Spleen (tissue), 11 donors: ENCODE measurements at regions not wholly inside any gene's neighbourhood (a gene's known extent, or its start where the extent isn't known, plus 50 kb on each side); places are given as distances from the start of the nearest gene placed in this dataset.

Experiments
- DNase-seq: peaks from one replicate; pipeline ENCODE4 v3.0.0-alpha.2; 2020
- H3K27ac ChIP-seq, 8 donors: fragments of 200-600 bp; sonication (generic) in 7 of 8; 1 replicate in 4 of 8; 2 replicates in 4 of 8; pipeline versions ENCODE4 v1.5.0 to v1.8.0; 2016 to 2021; ENCODE audit warnings: inconsistent platforms in 4 of 8, mild to moderate bottlenecking in 4 of 8, moderate library complexity in 1 of 8
- H3K27me3 ChIP-seq, 7 donors: fragments of 200-600 bp; sonication (generic) in 6 of 7; replicated peaks in 1 of 7; 1 replicate in 4 of 7; 2 replicates in 3 of 7; pipeline versions ENCODE4 v1.5.0 to v1.8.0; 2016 to 2021; ENCODE audit warnings: inconsistent platforms in 3 of 7, mild to moderate bottlenecking in 1 of 7
- H3K36me3 ChIP-seq, 6 donors: fragments of 200-600 bp; sonication (generic) in 5 of 6; 1 replicate in 4 of 6; 2 replicates in 2 of 6; pipeline versions ENCODE4 v1.5.0 to v1.8.0; 2016 to 2021; ENCODE audit warnings: inconsistent platforms in 2 of 6
- H3K4me1 ChIP-seq, 6 donors: fragments of 200-600 bp; sonication (generic) in 5 of 6; 1 replicate in 3 of 6; 2 replicates in 3 of 6; pipeline versions ENCODE4 v1.5.0 to v1.8.0; 2016 to 2021; ENCODE audit warnings: inconsistent platforms in 3 of 6
- H3K4me3 ChIP-seq, 8 donors: fragments of 200-600 bp; sonication (generic) in 7 of 8; 1 replicate in 4 of 8; 2 replicates in 4 of 8; pipeline versions ENCODE4 v1.5.0 to v1.8.0; 2016 to 2021; ENCODE audit warnings: inconsistent platforms in 4 of 8, mild to moderate bottlenecking in 4 of 8, moderate library complexity in 2 of 8
- H3K9me3 ChIP-seq, 8 donors: fragments of 200-600 bp; sonication (generic) in 7 of 8; 1 replicate in 4 of 8; 2 replicates in 4 of 8; pipeline versions ENCODE4 v1.5.0 to v1.8.0; 2016 to 2021; ENCODE audit warnings: inconsistent platforms in 4 of 8
- CTCF ChIP-seq, 11 experiments: fragments of 200-600 bp in 7 of 11; fragments of 450-650 bp in 4 of 11; sonication (generic) in 4 of 11; IDR thresholded peaks in 8 of 11; conservative IDR thresholded peaks in 3 of 11; 1 replicate in 7 of 11; 2 replicates in 4 of 11; pipeline versions ENCODE4 v1.4.0 to v1.8.0; 2016 to 2021; ENCODE audit warnings: antibody characterized with exemption in 11 of 11, inconsistent platforms in 4 of 11, mild to moderate bottlenecking in 1 of 11
- POLR2A ChIP-seq, 3 donors: fragments of 450-650 bp; IDR thresholded peaks; one replicate each; pipeline ENCODE4 v1.5.1; 2017; ENCODE audit warnings: antibody characterized with exemption in 3 of 3, mild to moderate bottlenecking in 1 of 3
- POLR2AphosphoS5 ChIP-seq, 3 donors: sonication (generic); formaldehyde crosslinking; IDR thresholded peaks; one replicate each; pipeline ENCODE4 v1.5.1; 2017; ENCODE audit warnings: antibody characterized with exemption in 3 of 3
- WGBS, 5 donors: extraction: QIAGEN DNeasy Blood & Tissue Kit in 3 of 5; methylation state at CpG; one replicate each; pipeline versions ENCODE4 v1.1.5 to v1.1.7; 2013 to 2018; 5-methylcytosine and 5-hydroxymethylcytosine counted together
- intact Hi-C: fragments of 100-400 bp; cut with DNase I; formaldehyde crosslinking; loops from one replicate; pipeline ENCODE4 v1.15.0; 2023; ENCODE audit warnings: low total_unique reads
- donor health status: healthy with polysubstance abuse.
- donor health status: DM: no; HTN: no; CAD: no; lungs with moderate emphysema.
- donor health status: DM: no; HTN: no; CAD: no.
- donor health status: Bipolar disorder and iron deficiency.
- donor health status: healthy.
- donor health status: DM: no; HTN: no; CAD: no.
- donor health status: DM: yes; HTN: yes; CAD: no.

DNA sequence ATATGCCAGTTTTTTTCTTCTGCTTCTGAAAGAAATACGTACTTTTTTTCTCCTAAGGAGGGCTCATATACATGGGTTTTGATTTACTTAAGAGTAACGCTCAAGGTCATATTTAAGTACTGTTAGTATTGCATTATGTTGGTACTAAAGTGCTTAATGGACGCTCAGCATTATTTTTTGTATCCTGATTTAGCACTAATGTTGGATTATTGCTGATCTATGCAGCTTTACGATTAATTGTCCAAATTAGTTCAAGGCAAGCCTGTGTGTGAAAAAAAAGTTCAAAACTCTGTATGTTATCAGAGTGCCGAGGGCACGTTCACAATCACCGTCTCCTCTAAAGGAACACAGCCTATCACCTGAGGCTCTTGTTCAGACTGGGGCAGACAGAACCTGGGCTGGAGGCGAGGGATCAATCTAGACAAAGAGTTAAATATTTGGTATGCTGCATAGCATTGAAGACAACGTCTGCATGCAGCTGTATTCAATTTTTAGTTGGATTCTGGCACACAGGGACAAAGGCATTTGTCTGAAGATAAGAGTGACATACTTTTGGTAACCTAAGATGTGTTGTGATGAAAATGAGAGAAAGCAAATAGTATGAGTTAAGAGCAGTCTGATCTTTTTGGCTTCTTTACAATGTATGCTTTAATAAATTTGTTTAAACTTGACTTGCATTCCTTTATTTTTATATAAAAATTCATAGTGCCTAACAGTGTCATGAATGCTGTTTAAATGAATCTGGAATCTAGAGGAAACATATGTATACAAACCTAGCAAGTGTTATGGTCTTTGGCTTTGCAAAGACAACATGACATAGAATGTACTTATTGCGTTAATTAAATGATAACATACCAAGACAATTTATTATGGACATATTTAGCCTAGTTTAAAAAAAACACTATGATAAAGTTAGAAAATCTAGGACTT, 341.2 kb downstream of the SAMD5 start:
- Histone ChIP-seq H3K9me3 (no peaks in the 10 kb centered on the region), H3K4me3 (no peak overlapping the region), H3K27ac (no peak overlapping the region), H3K27me3 (no peaks in the 10 kb centered on the region), H3K4me1 (no peaks in the 10 kb centered on the region), H3K36me3 (no peaks in the 10 kb centered on the region)
- WGBS, 5 donors: 70 to 78% (median 72%) methylated on average over 10 of the region's 10 CpGs
- TF ChIP-seq POLR2A (IDR thresholded peaks at IDR 0.05): no peak
- TF ChIP-seq CTCF (IDR thresholded peaks at IDR 0.05 in 8 of 11, conservative IDR thresholded peaks at IDR 0.05 in 3 of 11): no peak
- no peak for TF ChIP-seq POLR2AphosphoS5 (IDR thresholded peaks at IDR 0.05)
- DNase-seq: no peak
- intact Hi-C loops: no loop called here

GRCh38 chr6:147852772-147853171, 344.3 kb downstream of the SAMD5 start:
- no peak for TF ChIP-seq POLR2A (IDR thresholded peaks at IDR 0.05)
- no peak for TF ChIP-seq CTCF (IDR thresholded peaks at IDR 0.05 in 8 of 11, conservative IDR thresholded peaks at IDR 0.05 in 3 of 11)
- TF ChIP-seq POLR2AphosphoS5 (IDR thresholded peaks at IDR 0.05): no peak
- Histone ChIP-seq H3K4me3 (no peak overlapping the region), H3K36me3 (no peaks in the 10 kb centered on the region), H3K9me3 (no peaks in the 10 kb centered on the region), H3K4me1 (no peaks in the 10 kb centered on the region), H3K27me3 (no peaks in the 10 kb centered on the region), H3K27ac (no peak overlapping the region)
- intact Hi-C loops: no loop called here
- WGBS, 5 donors: 75 to 87% (median 81%) methylated on average over 2 of the region's 2 CpGs
- DNase-seq: no peak

GRCh38 chr6:147853574-147853973, 345.1 kb downstream of the SAMD5 start:
- H3K4me3 ChIP-seq: no peak overlapping the region
- H3K9me3 ChIP-seq: no peaks in the 10 kb centered on the region
- no peaks in the 10 kb centered on the region for H3K4me1 ChIP-seq
- TF ChIP-seq CTCF (IDR thresholded peaks at IDR 0.05 in 8 of 11, conservative IDR thresholded peaks at IDR 0.05 in 3 of 11) (no peak), POLR2A (IDR thresholded peaks at IDR 0.05) (no peak), POLR2AphosphoS5 (IDR thresholded peaks at IDR 0.05) (no peak)
- WGBS, 5 donors: 82 to 92% (median 84%) methylated on average over 3 of the region's 3 CpGs
- no peak overlapping the region for H3K27ac ChIP-seq
- H3K27me3 ChIP-seq: no peaks in the 10 kb centered on the region
- H3K36me3 ChIP-seq: no peaks in the 10 kb centered on the region
- intact Hi-C loops: no loop called here
- DNase-seq: no peak

- TF ChIP-seq POLR2AphosphoS5 (IDR thresholded peaks at IDR 0.05) (no peak), POLR2A (IDR thresholded peaks at IDR 0.05) (no peak), CTCF (IDR thresholded peaks at IDR 0.05 in 8 of 11, conservative IDR thresholded peaks at IDR 0.05 in 3 of 11) (no peak)
- 87 to 98% (median 89%) methylated on average over 3 of the region's 3 CpGs for WGBS, 5 donors
- intact Hi-C loops: no loop called here
- Histone ChIP-seq H3K4me1 (no peaks in the 10 kb centered on the region), H3K27me3 (no peaks in the 10 kb centered on the region), H3K9me3 (no peaks in the 10 kb centered on the region), H3K27ac (no peak overlapping the region), H3K4me3 (no peak overlapping the region), H3K36me3 (no peaks in the 10 kb centered on the region)
- no peak for DNase-seq
Observed at GRCh38 chr6:147855803-147856482, 347.5 kb downstream of the SAMD5 start.
